ENCODE measurements at regions not wholly inside any gene's neighbourhood (a gene's known extent, or its start where the extent isn't known, plus 50 kb on each side); places are given as distances from the start of the nearest gene placed in this dataset.

- no peak for ATAC-seq (replicated peaks in 1 of 4)
- 86% methylated on average over 1 of the region's 2 CpGs for WGBS (ENCODE audit: insufficient coverage)
- Mint-ChIP-seq H3K27ac (no peak overlapping the region), H3K27me3 (no peaks in the 10 kb centered on the region), H3K4me3 (no peak overlapping the region), H3K4me1 (no peaks in the 10 kb centered on the region), H3K36me3 (no peaks in the 10 kb centered on the region), H3K9me3 (peaks cover 0 to 2% (median 0%) of the 10 kb centered on the region in 3 donors)
- Histone ChIP-seq H3K4me1 (ENCODE audit: control insufficient read depth in 1 of 2, extremely low read depth in 1 of 2, insufficient read depth in 2 of 2, low read length in 2 of 2) (no peaks in the 10 kb centered on the region), H3K9me3 (no peaks in the 10 kb centered on the region), H3K27me3 (replicated peaks in 1 of 2; ENCODE audit: control insufficient read depth in 2 of 2, extremely low read depth in 1 of 2, insufficient read depth in 2 of 2, low read length in 1 of 2) (no peaks in the 10 kb centered on the region), H3K27ac (ENCODE audit: low read length) (no peak overlapping the region), H3K36me3 (ENCODE audit: control insufficient read depth in 2 of 2, extremely low read depth in 1 of 2, insufficient read depth in 1 of 2, low read length in 1 of 2) (no peaks in the 10 kb centered on the region), H3K4me3 (ENCODE audit: control insufficient read depth in 1 of 2, extremely low read depth in 1 of 2, low read length in 1 of 2) (no peak overlapping the region)
- no peak for DNase-seq
- CTCF ChIA-PET = no interaction called here
- POLR2A ChIA-PET = interaction anchor here in 1 of 2 donors (0.5 kb wide), 1 partner anchor 15 kb away, joined by 4 read pairs; no protein-coding TSS in a partner anchor
These were observed 61.9 kb upstream of the RND3 start for GRCh38 chr2:150549381-150549780.

GRCh38 chr2:150548527-150548926 is 61.1 kb upstream of the RND3 start:
- no peak overlapping the region for H3K4me3 ChIP-seq (ENCODE audit: control insufficient read depth in 1 of 2, extremely low read depth in 1 of 2, low read length in 1 of 2)
- H3K4me1 Mint-ChIP-seq = no peaks in the 10 kb centered on the region
- no peaks in the 10 kb centered on the region for H3K27me3 Mint-ChIP-seq
- peaks cover 0 to 2% (median 0%) of the 10 kb centered on the region in 3 donors for H3K9me3 Mint-ChIP-seq
- WGBS (ENCODE audit: insufficient coverage) = no CpG with 5 or more reads among the region's 2 CpGs
- DNase-seq (no peak), ATAC-seq (replicated peaks in 1 of 4) (no peak)
- no peaks in the 10 kb centered on the region for H3K36me3 Mint-ChIP-seq
- no peaks in the 10 kb centered on the region for H3K9me3 ChIP-seq
- ChIA-PET POLR2A (no interaction called here), CTCF (no interaction called here)
- H3K4me1 ChIP-seq (ENCODE audit: control insufficient read depth in 1 of 2, extremely low read depth in 1 of 2, insufficient read depth in 2 of 2, low read length in 2 of 2) = no peaks in the 10 kb centered on the region
- H3K4me3 Mint-ChIP-seq = no peak overlapping the region
- H3K27me3 ChIP-seq (replicated peaks in 1 of 2; ENCODE audit: control insufficient read depth in 2 of 2, extremely low read depth in 1 of 2, insufficient read depth in 2 of 2, low read length in 1 of 2) = no peaks in the 10 kb centered on the region
- no peak overlapping the region for H3K27ac Mint-ChIP-seq
- no peak overlapping the region for H3K27ac ChIP-seq (ENCODE audit: low read length)
- H3K36me3 ChIP-seq (ENCODE audit: control insufficient read depth in 2 of 2, extremely low read depth in 1 of 2, insufficient read depth in 1 of 2, low read length in 1 of 2) = no peaks in the 10 kb centered on the region

GRCh38 chr2:150545916-150546315 is 58.4 kb upstream of the RND3 start:
- ChIA-PET CTCF (no interaction called here), POLR2A (no interaction called here)
- Mint-ChIP-seq H3K4me1 (no peaks in the 10 kb centered on the region), H3K27ac (no peak overlapping the region), H3K9me3 (peaks cover 0 to 6% (median 2%) of the 10 kb centered on the region in 3 donors), H3K4me3 (no peak overlapping the region), H3K27me3 (no peaks in the 10 kb centered on the region), H3K36me3 (no peaks in the 10 kb centered on the region)
- H3K27me3 ChIP-seq (replicated peaks in 1 of 2; ENCODE audit: control insufficient read depth in 2 of 2, extremely low read depth in 1 of 2, insufficient read depth in 2 of 2, low read length in 1 of 2) = no peaks in the 10 kb centered on the region
- no peak for ATAC-seq (replicated peaks in 1 of 4)
- no peak for DNase-seq
- H3K4me1 ChIP-seq (ENCODE audit: control insufficient read depth in 1 of 2, extremely low read depth in 1 of 2, insufficient read depth in 2 of 2, low read length in 2 of 2) = no peaks in the 10 kb centered on the region
- no peak overlapping the region for H3K4me3 ChIP-seq (ENCODE audit: control insufficient read depth in 1 of 2, extremely low read depth in 1 of 2, low read length in 1 of 2)
- H3K9me3 ChIP-seq = no peaks in the 10 kb centered on the region
- H3K27ac ChIP-seq (ENCODE audit: low read length) = no peak overlapping the region
- no peaks in the 10 kb centered on the region for H3K36me3 ChIP-seq (ENCODE audit: control insufficient read depth in 2 of 2, extremely low read depth in 1 of 2, insufficient read depth in 1 of 2, low read length in 1 of 2)
- 39% methylated on average over 2 of the region's 4 CpGs for WGBS (ENCODE audit: insufficient coverage)

- ATAC-seq (replicated peaks in 1 of 4) (no peak), DNase-seq (no peak)
- no peaks in the 10 kb centered on the region for H3K9me3 ChIP-seq
- H3K4me3 ChIP-seq (ENCODE audit: control insufficient read depth in 1 of 2, extremely low read depth in 1 of 2, low read length in 1 of 2) = no peak overlapping the region
- POLR2A ChIA-PET = no interaction called here
- no peaks in the 10 kb centered on the region for H3K36me3 ChIP-seq (ENCODE audit: control insufficient read depth in 2 of 2, extremely low read depth in 1 of 2, insufficient read depth in 1 of 2, low read length in 1 of 2)
- Mint-ChIP-seq H3K4me1 (no peaks in the 10 kb centered on the region), H3K4me3 (no peak overlapping the region), H3K36me3 (no peaks in the 10 kb centered on the region), H3K27ac (no peak overlapping the region), H3K27me3 (no peaks in the 10 kb centered on the region), H3K9me3 (peaks cover 0 to 9% (median 2%) of the 10 kb centered on the region in 3 donors)
- no peaks in the 10 kb centered on the region for H3K27me3 ChIP-seq (replicated peaks in 1 of 2; ENCODE audit: control insufficient read depth in 2 of 2, extremely low read depth in 1 of 2, insufficient read depth in 2 of 2, low read length in 1 of 2)
- no peaks in the 10 kb centered on the region for H3K4me1 ChIP-seq (ENCODE audit: control insufficient read depth in 1 of 2, extremely low read depth in 1 of 2, insufficient read depth in 2 of 2, low read length in 2 of 2)
- H3K27ac ChIP-seq (ENCODE audit: low read length) = no peak overlapping the region
- 80% methylated on average over 1 of the region's 3 CpGs for WGBS (ENCODE audit: insufficient coverage)
- CTCF ChIA-PET = no interaction called here
These were observed 57.3 kb upstream of the RND3 start for GRCh38 chr2:150544731-150545130.

GRCh38 chr2:150542692-150543091 is 55.2 kb upstream of the RND3 start:
- Histone ChIP-seq H3K9me3 (no peaks in the 10 kb centered on the region), H3K4me1 (ENCODE audit: control insufficient read depth in 1 of 2, extremely low read depth in 1 of 2, insufficient read depth in 2 of 2, low read length in 2 of 2) (no peaks in the 10 kb centered on the region), H3K4me3 (ENCODE audit: control insufficient read depth in 1 of 2, extremely low read depth in 1 of 2, low read length in 1 of 2) (no peak overlapping the region), H3K36me3 (ENCODE audit: control insufficient read depth in 2 of 2, extremely low read depth in 1 of 2, insufficient read depth in 1 of 2, low read length in 1 of 2) (no peaks in the 10 kb centered on the region), H3K27ac (ENCODE audit: low read length) (no peak overlapping the region), H3K27me3 (replicated peaks in 1 of 2; ENCODE audit: control insufficient read depth in 2 of 2, extremely low read depth in 1 of 2, insufficient read depth in 2 of 2, low read length in 1 of 2) (peaks cover 0 to 3% of the 10 kb centered on the region in 2 experiments)
- Mint-ChIP-seq H3K4me3 (no peak overlapping the region), H3K36me3 (no peaks in the 10 kb centered on the region), H3K9me3 (peaks cover 0 to 9% (median 2%) of the 10 kb centered on the region in 3 donors), H3K4me1 (no peaks in the 10 kb centered on the region), H3K27me3 (no peaks in the 10 kb centered on the region), H3K27ac (no peak overlapping the region)
- WGBS (ENCODE audit: insufficient coverage) = 97% methylated on average over 23 of the region's 30 CpGs
- ATAC-seq (replicated peaks in 1 of 4) = no peak
- CTCF ChIA-PET = no interaction called here
- POLR2A ChIA-PET = no interaction called here
- peak in 1 of 35 experiments; percentile 1 for DNase-seq

GRCh38 chr2:150542172-150542571 is 54.7 kb upstream of the RND3 start:
- ChIA-PET POLR2A (no interaction called here), CTCF (no interaction called here)
- DNase-seq (no peak), ATAC-seq (replicated peaks in 1 of 4) (no peak)
- no peaks in the 10 kb centered on the region for H3K4me1 ChIP-seq (ENCODE audit: control insufficient read depth in 1 of 2, extremely low read depth in 1 of 2, insufficient read depth in 2 of 2, low read length in 2 of 2)
- no peak overlapping the region for H3K27ac Mint-ChIP-seq
- H3K4me3 Mint-ChIP-seq = no peak overlapping the region
- peaks cover 0 to 9% (median 3%) of the 10 kb centered on the region in 3 donors for H3K9me3 Mint-ChIP-seq
- no peak overlapping the region for H3K4me3 ChIP-seq (ENCODE audit: control insufficient read depth in 1 of 2, extremely low read depth in 1 of 2, low read length in 1 of 2)
- no peaks in the 10 kb centered on the region for H3K36me3 Mint-ChIP-seq
- no peak overlapping the region for H3K27ac ChIP-seq (ENCODE audit: low read length)
- WGBS (ENCODE audit: insufficient coverage) = no CpG with 5 or more reads among the region's 19 CpGs
- peaks cover 0 to 3% of the 10 kb centered on the region in 2 experiments for H3K27me3 ChIP-seq (replicated peaks in 1 of 2; ENCODE audit: control insufficient read depth in 2 of 2, extremely low read depth in 1 of 2, insufficient read depth in 2 of 2, low read length in 1 of 2)
- H3K4me1 Mint-ChIP-seq = no peaks in the 10 kb centered on the region
- H3K36me3 ChIP-seq (ENCODE audit: control insufficient read depth in 2 of 2, extremely low read depth in 1 of 2, insufficient read depth in 1 of 2, low read length in 1 of 2) = no peaks in the 10 kb centered on the region
- no peaks in the 10 kb centered on the region for H3K9me3 ChIP-seq
- H3K27me3 Mint-ChIP-seq = no peaks in the 10 kb centered on the region

GRCh38 chr2:150538651-150539201 is 51.3 kb upstream of the RND3 start:
- ATAC-seq (replicated peaks in 1 of 4) (no peak), DNase-seq (no peak)
- Mint-ChIP-seq H3K36me3 (no peaks in the 10 kb centered on the region), H3K4me1 (no peaks in the 10 kb centered on the region), H3K27me3 (peaks cover 0 to 3% of the 10 kb centered on the region in 2 donors), H3K9me3 (peaks cover 0 to 9% (median 5%) of the 10 kb centered on the region in 3 donors), H3K27ac (no peak overlapping the region), H3K4me3 (no peak overlapping the region)
- 71% methylated on average over 3 of the region's 7 CpGs for WGBS (ENCODE audit: insufficient coverage)
- CTCF ChIA-PET = no interaction called here
- H3K4me3 ChIP-seq (ENCODE audit: control insufficient read depth in 1 of 2, extremely low read depth in 1 of 2, low read length in 1 of 2) = no peak overlapping the region
- peaks cover 0 to 3% of the 10 kb centered on the region in 2 experiments for H3K27me3 ChIP-seq (replicated peaks in 1 of 2; ENCODE audit: control insufficient read depth in 2 of 2, extremely low read depth in 1 of 2, insufficient read depth in 2 of 2, low read length in 1 of 2)
- H3K27ac ChIP-seq (ENCODE audit: low read length) = no peak overlapping the region
- no peaks in the 10 kb centered on the region for H3K36me3 ChIP-seq (ENCODE audit: control insufficient read depth in 2 of 2, extremely low read depth in 1 of 2, insufficient read depth in 1 of 2, low read length in 1 of 2)
- no peaks in the 10 kb centered on the region for H3K9me3 ChIP-seq
- no peaks in the 10 kb centered on the region for H3K4me1 ChIP-seq (ENCODE audit: control insufficient read depth in 1 of 2, extremely low read depth in 1 of 2, insufficient read depth in 2 of 2, low read length in 2 of 2)
- POLR2A ChIA-PET = no interaction called here

Data from T-cell (primary cell).